HG03108 (cell line): ENCODE measurements at regions not wholly inside any gene's neighbourhood (a gene's known extent, or its start where the extent isn't known, plus 50 kb on each side); places are given as distances from the start of the nearest gene placed in this dataset.

Experiments used
- ATAC-seq: cut with Tn5 transposase; IDR thresholded peaks from one replicate; pipeline ENCODE4 v1.9.1; 2021; ENCODE audit warnings: moderate library complexity; ENCODE audit not compliant: unreplicated experiment

DNA sequence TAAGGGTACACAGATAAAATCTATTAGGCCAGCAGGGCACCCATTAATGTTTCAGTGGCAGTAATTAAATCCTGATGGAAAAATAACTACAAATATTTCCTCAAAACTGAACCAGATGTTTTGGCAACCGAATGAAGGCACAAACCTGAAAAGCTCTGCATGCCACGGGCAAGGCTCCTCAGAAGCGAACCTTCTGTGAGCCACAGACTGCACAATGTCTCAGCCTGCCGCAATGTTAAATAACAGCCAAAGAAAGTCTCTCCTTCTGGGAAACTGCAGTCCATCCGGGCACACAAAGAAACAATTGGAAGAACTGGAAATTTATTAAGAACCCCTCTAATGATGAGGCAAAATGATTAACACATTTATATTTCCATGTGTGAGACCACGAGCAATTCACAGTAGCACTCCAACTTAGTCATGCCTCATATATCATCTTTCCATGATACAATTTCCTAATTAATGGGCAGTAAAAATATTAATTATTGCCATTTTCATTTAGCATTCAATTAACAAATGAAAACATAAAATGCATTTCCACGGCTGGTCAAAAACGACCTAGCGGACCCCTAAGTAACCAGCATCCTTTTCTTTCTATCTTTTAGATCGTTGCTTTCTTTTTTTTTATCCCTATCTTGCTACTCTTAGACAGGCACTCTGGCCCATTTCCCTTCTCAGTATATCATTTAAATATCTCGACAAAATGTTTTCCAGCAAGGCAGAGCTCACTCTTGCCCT lies 237.5 kb downstream of the EPHA4 start:
- ATAC-seq: no peak

DNA sequence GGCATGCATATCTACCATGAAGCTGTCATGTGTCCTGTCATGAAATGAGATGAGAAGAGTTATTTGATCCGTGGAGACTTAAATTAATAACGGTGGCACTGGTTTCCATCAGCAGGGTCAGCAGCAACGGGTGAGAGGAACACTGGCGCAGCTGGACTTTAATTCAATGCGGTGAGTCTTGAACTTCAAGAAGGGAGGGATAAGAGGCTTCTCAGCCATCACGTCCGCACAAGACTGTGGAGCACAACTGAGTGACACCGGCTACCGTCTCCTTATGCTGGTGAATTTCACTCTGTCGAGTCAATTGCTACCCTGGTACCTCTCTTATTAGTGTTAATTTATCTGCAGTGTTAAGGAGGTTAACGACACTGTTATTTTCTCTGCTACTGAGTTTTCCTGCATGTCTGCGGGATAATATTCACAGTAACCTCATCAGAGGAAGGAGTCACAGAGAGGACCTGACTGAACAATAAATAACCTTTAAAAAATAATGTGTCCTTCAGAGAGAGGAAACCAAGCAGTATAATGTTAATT lies 236.8 kb downstream of the EPHA4 start:
- ATAC-seq: no peak

DNA sequence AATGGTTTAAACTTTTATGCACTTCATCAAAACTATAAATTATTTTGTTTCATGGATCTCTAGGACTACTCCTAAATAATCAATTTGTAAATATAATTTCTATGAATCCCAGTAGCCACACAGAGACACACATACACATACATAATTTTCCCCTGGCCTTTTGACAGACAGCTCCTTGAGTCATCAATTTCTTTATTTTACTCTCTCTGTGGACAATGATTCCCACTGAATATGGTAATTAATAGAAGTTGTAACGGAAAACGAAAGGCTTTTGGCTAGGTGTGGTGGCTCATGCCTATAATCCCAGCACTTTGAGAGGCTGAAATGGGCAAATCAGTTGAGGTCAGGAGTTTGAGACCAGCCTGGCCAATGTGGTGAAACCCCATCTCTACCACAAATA lies 235.1 kb downstream of the EPHA4 start:
- no peak for ATAC-seq

DNA sequence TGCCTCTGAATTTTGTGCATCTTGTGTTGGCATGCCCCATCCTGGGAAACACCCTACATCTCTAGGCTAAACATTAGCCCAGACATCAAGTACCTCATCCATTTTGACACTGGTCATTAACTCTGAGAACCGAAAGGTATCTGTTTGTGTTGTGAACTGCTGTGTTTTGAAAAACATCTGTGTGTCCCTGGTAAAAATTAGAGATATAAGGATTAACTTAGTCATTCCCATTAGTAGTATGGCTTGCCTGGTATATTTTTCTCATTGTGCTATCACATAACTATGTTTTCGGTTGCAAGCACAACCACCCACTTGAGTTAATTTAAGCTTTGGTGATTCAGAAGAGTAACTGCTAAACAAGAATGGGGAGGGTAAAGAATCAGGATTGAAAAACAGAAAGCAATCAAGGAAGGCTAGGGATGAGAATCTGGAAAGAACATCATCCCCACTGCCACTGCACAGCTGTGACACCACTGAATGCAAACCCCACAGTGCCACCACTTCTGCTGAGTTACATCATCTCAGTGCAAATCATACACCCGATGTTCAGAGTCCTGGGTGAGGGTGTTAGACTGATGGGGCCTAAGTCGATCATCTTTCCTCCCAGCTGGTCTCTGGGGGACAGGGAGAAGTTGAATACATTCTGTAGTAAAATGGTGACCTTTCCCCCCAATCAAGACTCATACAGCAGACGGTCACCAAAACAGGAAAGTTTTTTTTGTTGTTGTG lies 234.0 kb downstream of the EPHA4 start:
- ATAC-seq: no peak

DNA sequence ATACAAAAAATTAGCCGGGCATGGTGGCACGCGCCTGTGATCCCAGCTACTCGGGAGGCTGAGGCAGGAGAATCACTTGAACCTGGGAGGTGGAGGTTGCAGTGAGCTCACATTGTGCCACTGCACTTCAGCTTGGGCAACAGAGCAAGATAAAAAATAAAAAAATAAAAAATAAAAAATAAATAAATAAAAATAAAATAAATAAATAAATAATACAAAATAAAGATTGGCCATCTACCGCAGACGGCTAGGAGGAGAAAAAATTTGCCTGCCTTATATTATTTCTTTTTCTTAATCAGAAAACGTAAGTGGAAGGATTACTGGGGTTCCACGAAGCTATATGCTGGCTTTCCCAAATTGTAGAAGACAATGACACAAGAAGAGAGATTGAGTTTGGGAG lies 229.7 kb downstream of the EPHA4 start:
- ATAC-seq: no peak

DNA sequence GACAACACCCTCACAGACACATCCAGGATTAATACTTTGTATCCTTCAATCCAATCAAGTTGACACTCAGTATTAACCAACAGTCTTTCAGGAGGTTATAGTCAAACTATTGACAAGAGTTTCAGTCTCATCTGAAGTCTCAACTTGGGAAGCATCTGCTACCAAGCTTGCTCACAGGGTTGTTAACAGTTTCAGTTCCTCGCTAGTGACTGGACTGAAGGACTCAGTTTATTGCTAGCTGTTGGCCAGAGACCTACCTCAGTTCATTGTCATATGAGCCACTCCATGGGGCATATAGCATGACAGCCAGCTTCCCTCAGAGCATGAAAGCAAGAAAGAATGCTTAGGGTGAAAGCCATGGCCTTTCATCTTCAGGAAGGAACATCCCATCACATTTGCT lies 228.6 kb downstream of the EPHA4 start:
- ATAC-seq: no peak

DNA sequence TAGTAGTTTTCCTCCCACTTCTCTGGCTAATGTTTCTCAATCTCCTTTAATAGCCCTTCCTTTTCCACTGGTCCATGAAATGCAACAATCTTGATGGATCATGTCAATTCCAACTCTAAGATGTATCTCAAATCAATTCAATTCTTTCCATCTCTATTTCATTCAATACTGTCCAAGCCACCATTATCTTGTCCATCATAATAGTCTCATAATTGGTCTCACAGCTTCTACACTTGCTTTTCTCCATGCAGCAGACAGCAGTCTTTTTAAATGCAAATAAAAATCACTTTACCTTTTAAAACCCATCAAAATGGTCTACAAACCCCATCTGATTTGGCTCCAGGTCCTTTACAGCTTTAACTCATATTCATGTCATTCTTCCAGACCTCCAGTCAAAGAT lies 226.6 kb downstream of the EPHA4 start:
- no peak for ATAC-seq

DNA sequence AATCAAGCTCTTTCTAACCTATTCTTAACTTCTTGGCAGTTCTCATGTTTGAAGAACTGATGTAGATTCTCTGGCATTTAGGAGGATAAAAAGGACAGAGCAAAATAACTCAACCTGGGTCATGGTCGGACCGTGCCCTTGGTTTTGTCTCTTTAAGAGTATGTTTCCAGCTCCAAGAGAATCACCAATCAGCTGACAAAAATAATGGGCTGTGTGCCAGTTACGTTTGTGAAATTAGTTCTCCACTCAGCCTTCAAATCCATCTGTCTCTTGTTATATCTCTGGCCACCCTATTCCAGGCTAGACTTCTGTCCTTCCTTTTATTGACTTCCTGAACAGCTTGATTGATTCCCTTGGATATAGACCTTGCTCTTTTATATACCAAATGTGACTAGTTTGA lies 225.7 kb downstream of the EPHA4 start:
- ATAC-seq: no peak

DNA sequence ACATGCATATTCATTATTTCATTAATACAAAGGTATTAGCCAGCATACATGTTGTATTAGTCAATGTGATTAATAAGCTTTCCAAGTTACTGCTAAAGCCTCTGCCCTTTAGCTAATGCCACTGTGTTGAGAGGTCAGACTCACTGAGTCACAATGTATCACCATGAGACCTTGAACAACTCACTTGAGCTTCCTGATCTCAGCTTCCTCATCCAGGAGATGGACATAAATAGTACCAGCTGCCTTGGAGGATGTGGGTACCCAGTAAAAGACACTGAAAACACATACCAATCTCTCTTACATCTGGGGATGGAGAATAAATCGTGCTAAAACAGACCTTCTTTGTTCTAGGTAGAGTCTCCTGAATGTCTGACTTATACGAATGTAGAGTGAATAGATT lies 224.6 kb downstream of the EPHA4 start:
- no peak for ATAC-seq

DNA sequence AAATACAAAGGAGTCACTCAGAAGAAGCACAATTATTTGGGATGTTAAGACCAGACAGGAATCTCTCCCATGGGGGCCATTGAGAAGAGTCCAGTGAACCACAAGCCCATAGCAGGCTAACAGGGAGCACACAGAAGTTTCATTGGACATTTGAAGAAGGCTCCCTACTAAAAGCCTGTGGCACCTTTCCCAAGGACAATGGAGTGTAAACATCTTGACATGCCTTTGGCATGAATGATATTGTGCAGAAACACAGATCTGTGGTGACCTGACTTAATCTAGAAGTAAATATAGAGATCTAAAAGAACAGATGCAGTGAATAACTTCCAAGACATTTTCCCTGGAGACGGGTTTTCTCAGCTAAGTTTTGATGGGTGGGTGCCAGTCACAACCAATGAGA lies 221.5 kb downstream of the EPHA4 start:
- ATAC-seq: no peak

DNA sequence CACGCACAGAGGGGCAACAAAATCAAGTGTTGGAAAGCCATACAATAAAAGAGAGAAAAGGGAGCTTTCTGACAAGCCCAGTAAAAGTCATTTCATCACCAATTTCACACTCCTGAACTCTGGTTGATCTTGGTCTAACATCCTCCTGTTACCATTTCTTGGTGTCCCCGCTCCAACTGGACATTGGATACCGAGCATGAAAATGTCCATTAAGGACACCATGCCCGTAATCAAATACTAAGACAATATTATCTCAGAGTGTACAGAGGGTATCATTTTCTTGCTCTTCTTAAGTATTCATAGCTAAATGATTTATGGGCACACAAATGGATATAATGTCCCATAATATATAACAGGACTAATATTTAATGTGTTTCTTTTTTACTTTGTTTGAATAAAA lies 218.9 kb downstream of the EPHA4 start:
- no peak for ATAC-seq

DNA sequence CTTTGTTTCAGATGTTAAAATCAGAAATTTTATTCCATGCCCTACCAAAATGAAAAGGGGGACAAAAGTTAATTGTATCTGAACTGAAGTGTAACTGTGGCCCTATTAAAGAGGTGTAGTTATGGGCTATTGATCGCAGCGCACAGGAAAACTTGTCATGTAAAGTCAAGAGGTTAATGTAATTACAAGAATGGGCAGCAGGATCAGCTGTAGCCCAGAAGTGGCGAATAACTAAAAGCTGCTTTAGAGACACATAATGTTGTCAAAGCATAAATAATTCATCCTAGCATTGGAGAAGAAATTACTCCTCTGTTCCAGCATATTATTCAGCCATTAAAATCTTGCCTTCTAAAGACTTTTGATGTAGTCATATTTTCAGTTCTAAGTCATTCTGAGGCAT lies 211.8 kb downstream of the EPHA4 start:
- ATAC-seq: no peak

DNA sequence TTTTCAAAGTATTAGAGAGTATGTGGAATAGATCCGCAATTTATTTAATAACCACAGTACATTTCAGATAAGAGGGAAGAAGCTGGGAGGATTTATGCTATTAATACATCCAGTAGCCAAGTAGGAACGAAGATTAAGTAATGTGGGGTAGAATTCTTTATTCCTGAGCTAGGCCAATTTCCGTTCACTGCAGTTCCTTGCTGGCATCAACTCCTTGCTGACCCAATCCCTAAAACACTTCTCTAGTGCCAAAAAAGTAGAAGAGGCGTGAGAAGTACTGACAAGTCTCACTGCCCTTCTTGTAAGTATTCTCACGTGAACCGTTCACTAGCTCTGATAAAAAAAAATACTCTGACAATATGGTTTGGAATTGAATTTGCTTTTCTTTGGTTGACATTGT lies 211.4 kb downstream of the EPHA4 start:
- no peak for ATAC-seq

DNA sequence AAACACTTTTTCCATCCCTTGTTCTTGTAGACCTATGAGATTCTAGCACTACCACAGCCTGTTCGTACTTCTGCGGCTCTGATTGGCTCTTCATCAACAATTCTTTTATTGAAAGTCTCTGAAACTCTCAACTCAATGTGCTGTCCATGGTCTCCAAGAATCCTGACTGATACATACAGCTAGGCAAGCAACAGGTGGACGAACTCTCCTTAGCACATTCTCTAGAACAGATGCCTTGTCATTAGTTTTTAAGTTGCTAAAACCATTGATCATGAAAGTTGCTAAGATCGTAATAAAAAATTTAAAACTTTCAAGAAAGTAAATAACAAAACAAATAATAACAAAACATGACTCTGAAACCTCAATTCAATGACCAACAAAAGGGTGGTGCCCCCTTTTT lies 210.5 kb downstream of the EPHA4 start:
- ATAC-seq: no peak

DNA sequence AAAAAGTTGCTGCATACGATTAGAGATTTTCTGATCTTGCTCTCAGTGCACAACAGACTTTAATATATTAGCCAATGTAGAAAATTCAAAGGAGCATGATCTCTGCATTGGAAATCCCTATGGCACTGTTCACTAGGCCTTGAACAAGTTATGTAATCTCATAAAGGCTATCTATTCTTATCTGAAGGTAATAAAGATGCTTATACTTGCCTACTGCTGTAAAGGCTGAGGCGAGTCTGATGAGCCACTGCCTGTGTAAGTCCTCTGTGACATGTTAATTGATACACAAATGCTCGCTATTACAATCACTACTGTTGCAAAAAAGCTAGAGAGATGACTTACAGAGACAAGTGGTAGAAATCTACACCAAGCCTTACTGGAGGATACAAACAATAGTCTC lies 207.4 kb downstream of the EPHA4 start:
- ATAC-seq: no peak
